HG03159 (cell line): ENCODE measurements at regions not wholly inside any gene's neighbourhood (a gene's known extent, or its start where the extent isn't known, plus 50 kb on each side); places are given as distances from the start of the nearest gene placed in this dataset.

Experiments
- ATAC-seq: cut with Tn5 transposase; IDR thresholded peaks from one replicate; pipeline ENCODE4 v1.9.1; 2021; ENCODE audit warnings: mild to moderate bottlenecking, moderate library complexity; ENCODE audit not compliant: unreplicated experiment

DNA sequence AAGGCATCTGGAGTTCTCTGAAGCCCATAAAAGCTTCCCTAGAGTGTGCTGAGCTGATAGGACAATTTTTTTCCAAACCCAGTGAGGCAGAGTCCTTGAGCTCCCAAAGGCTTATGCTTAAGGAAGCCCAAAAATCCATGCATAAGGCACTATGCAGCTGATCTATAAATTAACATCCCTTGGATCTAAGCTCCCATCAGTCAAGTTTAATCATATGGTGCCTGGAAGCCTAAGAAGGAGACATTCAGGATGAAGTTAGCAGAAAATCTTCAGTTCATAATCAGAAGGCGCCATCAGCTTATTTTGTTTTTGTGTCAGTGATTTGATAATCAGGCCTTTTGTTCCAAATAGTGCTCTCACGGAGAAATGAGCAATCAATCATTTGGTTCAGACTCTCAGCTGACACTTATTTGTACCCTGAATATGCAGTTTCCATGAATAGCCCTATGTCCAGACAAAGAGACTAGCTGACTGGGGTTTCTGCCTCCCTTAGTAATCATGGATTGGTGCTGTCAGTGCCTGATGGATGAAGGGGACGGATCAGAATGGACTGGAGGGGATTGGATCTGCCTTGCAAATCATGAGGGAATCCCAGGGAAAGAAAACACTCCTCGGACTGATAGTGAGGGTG, 464.8 kb upstream of the RGPD4 start:
- no peak for ATAC-seq

DNA sequence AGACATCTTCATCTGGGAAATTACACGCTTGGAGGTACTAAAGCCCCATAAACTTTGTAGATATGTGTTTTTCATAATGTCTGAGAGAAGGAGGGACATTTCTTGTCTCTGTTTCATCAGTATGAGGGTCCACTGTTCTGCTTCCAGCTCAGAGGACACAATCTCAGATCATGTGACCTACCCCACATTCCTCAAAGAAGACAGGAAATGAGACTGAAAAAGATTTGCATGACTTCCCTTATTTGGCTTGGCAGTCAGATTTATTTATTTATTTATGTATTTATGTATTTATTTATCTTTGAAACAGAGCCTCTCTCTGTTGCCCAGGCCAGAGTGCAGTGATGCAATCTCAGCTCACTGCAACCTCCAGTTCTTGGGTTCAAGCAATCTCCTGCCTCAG, 463.7 kb upstream of the RGPD4 start:
- no peak for ATAC-seq

DNA sequence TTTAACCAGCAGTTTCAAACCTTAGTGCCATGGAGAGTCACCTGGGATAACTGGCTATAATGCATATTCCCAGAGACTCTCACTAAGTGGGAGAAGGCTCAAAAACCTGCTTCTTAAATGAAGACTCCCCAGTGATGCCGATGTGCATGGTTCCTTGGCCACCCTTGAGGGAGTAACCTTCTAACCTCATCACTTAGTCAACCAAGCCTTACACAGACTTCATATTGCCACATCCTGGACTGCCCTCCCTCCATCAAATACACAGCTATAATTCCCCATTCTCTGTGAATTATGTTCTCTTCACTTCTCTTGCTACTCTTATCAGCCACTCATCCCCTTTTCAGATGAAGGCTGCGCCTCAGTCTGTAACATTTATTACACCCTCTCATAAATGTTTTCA, 462.9 kb upstream of the RGPD4 start:
- no peak for ATAC-seq

DNA sequence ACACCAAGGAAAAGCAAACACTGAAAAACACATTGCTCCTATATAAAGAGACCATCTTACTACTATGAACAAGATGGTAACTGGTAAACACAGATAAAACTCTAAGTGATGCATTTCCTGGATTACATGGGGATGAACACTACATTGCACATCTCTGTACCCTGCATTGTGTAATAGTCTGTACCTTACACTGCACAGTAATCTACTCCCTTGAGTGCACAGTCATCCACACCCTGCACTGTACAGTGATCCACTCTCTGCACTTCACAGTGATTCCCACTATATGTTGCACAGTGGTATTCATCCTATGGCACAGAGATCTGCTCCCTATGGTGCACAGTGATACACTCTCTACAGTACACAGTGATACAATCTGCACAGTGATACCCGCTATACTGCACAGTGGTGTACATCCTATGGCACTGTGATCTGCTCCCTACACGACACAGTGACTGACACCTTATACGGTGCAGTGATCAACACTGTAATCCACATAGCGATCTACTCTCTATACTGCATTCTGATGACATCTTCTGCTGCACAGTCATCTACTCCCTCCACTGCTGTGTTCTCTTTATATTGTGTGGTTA, 462.2 kb upstream of the RGPD4 start:
- no peak for ATAC-seq

DNA sequence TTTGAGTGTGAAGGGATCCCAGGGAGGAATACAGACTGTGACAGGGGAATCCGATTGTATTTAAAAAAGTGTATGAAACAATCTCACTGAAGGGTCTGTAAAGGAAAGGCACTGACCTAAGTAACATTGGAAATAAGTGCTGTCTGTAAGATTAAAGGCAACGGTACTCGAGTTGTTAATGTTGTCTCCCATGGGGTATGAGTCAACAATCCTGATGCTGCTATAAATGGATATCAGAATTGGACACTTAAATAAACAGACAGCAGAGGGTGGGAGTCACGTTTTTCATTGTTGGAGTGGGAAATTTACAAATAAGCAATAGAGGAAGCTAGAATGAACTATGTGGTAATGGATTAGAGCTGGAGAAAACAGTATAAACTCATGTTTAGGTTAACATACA, 452.4 kb upstream of the RGPD4 start:
- ATAC-seq: no peak

DNA sequence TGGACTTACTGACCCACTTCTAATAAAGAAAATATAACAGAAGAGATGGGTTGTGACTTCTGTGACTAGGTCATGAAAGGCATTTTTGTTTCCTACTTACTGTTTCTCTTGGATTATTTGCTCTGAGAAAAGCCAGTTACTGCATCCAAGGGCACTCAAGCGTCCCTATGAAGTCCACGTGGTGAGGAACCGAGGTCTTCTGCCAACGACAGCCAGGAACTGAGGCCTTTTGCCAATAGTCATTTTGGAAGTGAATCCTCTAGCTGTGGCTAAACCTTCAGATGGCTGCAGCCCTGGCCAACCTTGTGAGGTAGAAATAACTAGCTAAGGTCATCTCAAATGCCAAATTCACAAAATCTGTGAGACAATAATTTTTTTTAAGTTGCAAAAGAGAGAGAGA, 449.8 kb upstream of the RGPD4 start:
- no peak for ATAC-seq

DNA sequence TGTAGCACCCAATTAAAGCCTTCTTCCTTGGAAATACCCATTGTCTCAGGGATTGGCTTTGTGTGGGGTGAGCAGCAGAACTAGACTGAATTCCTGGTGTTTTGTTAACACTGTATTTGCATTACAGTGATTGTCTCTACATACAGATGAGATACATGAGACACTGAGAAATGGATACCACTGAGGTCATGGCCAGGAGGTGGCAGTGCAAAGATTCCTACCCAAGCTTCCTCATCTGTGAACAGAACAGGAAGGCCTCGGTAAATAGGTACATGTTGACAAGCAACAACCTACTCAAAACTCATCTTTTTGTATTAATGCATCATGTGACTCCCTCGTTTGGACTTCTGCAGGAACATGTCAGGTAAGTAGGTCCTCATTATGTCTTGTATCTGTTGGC, 445.8 kb upstream of the RGPD4 start:
- ATAC-seq: no peak

DNA sequence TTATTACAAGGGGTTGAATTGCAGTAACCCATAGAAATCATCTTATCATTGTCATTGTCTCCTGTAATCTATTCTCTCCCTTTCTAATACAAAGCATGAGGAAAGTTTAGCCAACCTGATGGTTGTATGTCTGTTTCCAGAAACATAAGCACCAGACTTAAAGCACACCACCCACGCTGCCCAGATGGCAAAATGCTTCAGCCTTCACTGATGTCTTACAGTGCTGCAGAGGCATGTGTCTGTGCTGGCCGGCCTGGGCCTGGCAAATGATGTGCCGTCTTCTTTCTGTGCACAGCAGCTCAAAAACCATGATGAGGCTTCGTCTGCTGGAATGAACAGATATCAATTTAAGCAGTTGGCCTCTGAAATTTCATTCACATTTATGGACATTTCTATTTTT, 443.0 kb upstream of the RGPD4 start:
- no peak for ATAC-seq

DNA sequence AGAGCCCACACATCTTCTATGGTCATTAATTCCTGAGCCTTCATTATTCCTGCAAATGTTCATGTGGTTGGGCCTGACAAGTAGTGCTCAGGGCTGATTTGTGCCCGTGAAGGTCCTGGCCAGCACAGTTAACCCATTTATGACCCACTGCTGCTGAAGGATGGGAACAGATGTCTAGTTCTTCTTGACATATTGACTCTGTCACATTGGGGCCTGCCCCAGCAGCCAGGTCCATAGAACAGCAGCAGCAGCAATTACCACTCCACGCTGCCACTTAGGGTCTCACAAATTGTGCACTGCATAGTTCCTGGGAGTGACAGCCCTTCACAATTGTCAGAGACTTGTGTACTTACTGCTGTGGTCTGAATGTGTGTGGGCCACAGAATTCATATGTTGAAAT, 442.3 kb upstream of the RGPD4 start:
- no peak for ATAC-seq

DNA sequence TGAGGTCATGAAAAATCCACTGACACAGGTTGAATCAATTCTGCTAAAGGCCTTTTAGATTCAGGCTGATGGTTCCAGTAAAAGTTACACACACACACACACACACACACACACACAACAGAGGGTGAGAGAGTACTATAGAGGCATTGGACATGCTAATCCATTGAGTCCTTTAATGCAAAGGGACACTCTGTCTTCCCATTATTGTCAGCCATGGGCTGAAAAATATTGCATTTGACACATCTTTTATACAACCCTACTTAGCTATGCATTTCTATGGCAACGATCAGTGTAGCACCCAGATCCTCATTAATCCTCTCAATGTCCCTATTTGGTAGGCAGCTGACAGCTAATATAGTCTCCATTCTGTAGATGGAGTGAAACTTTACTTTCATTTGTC, 440.8 kb upstream of the RGPD4 start:
- ATAC-seq: no peak

DNA sequence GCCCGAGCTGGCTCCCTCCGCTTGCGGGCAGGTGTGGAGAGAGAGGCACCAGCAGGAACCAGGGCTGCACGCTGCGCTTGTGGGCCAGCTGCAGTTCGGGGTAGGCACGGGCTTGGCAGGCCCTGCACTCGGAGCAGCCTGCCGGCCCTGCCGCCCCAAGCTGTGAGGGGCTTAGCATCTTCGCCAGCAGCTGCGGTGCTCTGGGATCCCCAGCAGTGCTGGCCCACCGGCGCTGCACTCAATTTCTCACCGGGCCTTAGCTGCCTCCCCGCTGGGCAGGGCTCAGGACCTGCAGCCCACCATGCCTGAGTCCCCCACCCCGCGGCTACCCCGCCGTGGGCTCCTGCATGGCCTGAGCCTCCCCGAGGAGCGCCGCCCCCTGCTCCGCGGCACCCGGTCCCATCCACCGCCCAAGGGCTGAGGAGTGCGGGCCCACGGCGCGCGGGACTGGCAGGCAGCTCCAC, 434.4 kb upstream of the RGPD4 start:
- no peak for ATAC-seq

DNA sequence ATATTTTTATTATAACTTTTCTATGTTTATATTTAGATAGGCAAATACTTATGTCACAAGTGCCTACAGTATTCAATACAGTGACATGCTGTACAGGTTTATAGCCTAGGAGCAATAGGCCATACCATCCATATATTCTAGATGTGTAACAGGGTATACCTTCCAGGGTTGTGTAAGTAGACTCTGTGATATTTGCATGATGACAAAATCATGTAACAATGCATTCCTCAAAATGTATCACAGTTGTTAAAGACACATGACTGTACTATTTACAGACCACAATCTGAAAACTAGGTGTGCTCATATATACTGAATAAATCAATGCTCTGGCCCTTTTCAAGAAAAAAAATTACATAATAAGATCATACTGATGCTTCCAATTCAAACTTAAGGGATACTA, 433.2 kb upstream of the RGPD4 start:
- no peak for ATAC-seq

DNA sequence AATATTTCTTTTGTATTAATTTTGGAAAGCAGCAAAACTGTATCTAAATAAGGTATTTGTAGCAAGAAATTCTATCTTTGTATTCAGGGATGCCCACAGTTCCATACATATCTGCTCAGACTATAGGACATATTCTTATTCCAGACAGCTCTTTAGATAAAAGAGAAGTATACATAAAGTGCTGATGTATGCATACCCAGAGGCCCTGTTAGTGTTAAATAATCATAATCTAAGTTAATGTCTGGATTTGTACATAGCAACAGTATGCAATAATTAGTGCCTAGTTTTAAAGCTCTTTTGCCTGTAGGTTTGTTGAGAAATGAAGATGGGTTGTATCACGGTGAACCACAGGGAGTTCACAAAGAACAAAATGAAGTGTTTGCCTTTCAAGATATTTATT, 428.0 kb upstream of the RGPD4 start:
- ATAC-seq: no peak

DNA sequence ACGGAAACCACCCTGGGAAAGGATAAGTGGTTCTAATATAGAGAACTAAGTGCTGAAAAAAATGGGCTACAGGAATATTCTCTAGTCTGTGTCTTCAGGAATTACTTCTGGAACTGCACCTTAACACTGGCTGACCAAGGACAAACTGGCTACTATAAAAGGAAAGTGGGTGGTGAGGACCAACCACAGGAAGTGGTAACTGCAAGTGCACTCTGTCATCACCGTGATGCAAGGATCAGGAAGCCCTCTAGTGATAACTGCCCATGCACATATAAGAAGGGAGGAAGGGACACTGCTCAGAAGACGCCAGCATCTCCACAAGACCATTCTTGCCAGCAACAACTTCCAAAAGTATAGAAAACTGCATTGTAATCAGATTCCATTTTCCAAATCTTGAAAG, 424.4 kb upstream of the RGPD4 start:
- no peak for ATAC-seq

DNA sequence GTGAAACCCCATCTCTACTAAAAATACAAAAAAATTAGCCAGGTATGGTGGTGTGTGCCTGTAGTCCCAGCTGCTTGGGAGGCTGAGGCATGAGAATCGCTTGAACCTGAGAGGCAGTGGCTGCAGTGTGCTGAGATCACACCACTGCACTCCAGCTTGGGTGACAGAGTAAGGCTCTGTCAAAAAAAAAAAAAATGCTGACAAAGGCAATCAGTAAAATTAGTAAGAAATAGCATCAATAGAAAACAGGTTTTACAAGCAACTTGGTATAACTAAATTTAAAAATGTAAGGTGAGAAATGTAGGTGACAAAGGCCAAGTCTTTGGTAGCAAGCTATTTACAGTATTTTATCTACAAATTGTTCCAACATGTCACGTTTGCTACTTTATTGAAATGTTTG, 421.4 kb upstream of the RGPD4 start:
- no peak for ATAC-seq

DNA sequence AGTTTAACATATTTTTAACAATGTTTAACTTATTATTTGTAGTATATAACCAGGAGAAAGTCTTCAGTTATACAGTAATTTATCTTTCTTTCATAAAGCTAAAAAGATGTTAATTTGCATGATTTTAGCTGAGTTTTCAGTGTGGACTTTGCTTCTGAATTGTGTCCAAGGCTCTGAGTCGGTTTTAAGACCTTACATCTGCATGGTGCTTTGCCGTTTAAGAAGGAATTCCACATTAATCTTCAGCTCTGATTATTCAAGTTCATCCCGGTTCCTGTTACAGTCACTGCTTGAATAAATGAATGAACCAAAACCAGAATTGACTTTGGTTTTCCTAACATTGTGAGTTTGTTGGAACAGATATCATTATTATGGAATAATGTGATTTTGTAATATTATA, 419.7 kb upstream of the RGPD4 start:
- ATAC-seq: no peak

DNA sequence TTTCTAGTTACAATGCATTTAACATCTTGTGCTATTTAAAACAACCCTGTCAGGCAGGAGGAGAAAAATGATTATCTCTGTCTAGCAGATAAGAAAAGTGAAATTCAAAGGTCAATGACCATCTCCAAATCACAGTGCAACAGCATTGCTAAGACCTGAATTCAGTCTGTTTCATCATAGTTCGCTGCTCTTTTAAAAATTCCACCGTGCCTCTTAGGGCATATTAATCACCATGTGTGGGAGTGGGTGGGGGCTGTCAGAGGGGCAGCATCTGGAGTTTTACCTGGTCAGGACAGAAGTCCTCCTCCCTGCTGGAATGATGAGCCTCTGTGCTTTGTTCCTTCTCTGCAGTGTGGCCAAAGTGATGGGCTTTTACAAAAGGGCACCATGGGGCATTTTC, 418.7 kb upstream of the RGPD4 start:
- no peak for ATAC-seq

DNA sequence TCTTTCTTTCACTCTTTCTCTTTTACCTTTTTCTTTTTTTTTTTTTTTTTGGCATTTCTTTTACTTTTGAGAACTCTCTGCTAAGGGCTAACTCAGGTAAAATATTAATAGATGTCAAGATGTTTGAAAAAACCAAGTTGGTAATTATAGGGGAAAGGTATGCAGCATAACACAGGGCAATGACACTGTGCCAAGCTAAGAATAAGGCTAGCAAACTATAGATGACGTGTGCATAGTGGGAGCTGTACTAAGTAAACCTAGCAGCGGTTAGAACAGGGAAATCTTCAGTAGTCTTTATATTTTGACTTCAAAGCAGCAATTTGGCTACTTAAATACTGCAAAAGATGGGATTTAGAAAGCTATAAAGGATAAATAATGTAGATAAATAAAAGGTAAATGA, 415.4 kb upstream of the RGPD4 start:
- ATAC-seq: no peak

DNA sequence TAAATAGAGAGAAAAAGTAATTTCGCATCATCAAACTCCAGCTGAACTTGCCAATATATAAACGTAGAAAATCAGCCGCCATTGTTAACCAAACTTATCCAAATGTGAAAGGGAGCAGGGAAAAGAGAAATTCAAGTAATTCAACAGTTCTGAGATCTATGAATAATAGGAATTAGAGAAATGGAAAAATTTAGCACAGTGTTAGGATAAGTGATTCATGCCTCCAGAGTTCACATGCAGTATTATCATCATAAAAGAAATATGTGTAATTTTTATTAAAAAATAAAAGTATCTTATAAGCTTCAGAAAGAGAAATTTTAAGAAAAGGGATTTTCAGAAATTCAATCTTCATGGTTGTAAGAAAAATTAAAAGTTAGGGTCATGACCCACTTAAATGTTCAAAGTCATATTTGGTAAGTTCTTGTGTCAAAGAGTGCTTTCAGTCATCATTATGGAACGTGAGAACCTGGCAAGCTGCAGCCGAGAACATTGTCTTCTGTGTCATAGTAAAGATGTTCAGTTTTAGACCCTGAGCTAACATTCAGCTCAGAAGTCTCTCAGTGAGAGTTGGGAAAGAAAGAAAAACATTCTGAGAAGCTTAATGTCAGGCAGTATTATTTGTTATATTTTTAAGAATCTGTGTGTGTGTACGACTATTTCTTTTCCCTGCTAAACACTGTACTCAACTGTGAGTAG, 414.3 kb upstream of the RGPD4 start:
- no peak for ATAC-seq

DNA sequence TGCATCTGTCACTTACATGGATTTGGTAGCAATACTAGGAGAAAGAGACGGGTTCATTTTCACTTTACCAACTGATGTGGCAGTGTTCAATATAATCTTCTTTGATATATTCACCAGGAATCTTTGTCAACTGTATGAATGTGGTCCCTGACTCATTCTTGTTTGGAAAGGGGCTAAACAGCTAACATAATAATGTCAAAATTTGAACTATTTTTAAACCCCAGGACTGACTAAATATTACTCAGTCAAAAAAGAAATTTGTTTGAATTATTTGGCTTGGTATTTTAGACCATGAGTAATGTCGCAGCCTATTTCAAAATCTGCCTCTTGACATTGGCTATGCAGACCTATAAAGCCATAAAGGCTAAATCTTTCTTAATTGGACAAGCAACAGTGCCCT, 413.7 kb upstream of the RGPD4 start:
- no peak for ATAC-seq

DNA sequence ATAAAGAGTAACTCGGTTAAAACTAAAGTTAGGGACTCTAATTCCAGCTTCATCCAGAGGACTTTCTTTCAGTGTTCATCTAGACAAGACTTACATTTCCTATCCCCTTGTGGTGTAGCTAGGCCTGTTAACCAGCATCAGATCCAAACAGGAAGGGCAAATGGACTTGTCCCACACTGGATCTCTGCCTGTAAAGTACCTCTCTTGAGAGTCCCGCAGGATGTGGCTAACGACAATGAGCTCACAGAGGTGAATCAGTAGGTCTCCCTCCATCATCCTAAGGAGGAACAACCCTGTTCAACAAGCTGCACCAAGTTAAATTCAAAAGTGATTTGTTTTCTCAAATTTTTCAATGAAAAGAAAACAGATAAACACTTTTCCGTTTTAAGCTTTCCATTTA, 412.3 kb upstream of the RGPD4 start:
- ATAC-seq: no peak

DNA sequence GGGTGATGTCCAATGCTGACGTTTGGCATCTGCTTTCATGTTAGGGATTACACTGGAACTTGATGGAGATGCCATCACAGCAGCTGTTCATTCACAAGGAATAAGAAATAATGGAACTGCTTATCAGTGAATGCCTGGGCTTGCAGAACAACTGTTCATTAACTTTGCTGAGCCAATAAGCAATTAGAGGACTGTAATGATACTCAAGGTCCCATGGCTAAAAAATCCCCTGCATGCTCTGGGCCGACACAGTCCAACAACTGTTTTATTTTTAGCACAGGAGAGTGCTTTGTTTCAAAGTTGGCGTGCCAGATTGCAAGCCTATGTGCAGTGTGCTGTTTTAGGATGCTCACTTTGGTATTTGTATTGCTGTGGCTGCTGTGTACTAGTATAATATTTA, 408.0 kb upstream of the RGPD4 start:
- no peak for ATAC-seq

DNA sequence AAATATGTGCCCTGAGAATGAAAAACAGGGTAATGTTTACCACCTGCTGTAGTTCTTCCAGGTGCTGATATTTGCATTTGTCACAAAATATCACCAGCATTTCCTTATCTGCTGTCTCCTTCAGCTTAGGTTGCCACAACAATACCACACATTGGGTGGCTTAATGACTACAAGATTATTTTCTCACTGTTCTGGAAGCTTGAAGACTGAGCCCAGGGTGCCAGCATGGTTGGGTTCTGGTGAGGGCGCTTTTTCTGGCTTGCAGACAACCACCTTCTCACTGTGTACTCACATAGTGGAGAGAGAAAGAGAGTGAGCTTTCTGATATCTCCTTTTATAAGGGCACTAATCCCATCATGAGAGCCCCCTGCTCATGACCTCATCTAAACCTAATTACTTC, 407.5 kb upstream of the RGPD4 start:
- no peak for ATAC-seq
